ENCODE measurements at regions not wholly inside any gene's neighbourhood (a gene's known extent, or its start where the extent isn't known, plus 50 kb on each side); places are given as distances from the start of the nearest gene placed in this dataset.

DNA sequence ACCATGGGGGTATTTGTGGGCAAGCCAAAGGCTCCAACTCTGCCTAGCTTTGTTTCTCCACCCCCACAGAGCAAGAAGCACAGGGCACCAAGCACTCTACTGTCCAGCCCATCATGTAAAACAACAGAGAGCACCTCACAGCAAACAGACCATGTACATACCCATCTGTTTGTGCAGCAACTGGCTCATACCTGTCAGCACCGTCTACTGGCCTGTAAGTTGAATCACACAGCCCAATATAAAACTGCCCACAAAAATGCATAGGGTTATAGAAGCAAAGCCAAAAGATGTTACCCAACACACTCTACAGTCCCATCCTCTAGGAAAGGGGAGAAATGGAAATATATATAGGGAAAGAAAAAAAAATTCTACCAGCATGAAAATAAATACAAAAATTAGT, 139.7 kb upstream of the CPNE4 start:
- H3K4me3 Mint-ChIP-seq, result no peak overlapping the region
- H3K27me3 ChIP-seq (replicated peaks in 1 of 2; ENCODE audit: control insufficient read depth in 2 of 2, extremely low read depth in 1 of 2, insufficient read depth in 2 of 2, low read length in 1 of 2), result peaks cover 2 to 11% of the 10 kb centered on the region in 2 experiments
- no peak overlapping the region for H3K4me3 ChIP-seq (ENCODE audit: control insufficient read depth in 1 of 2, extremely low read depth in 1 of 2, low read length in 1 of 2)
- H3K27me3 Mint-ChIP-seq, result peaks cover 3 to 10% of the 10 kb centered on the region in 2 donors
- no peaks in the 10 kb centered on the region for H3K9me3 Mint-ChIP-seq
- H3K4me1 ChIP-seq (ENCODE audit: control insufficient read depth in 1 of 2, extremely low read depth in 1 of 2, insufficient read depth in 2 of 2, low read length in 2 of 2), result no peaks in the 10 kb centered on the region
- no peaks in the 10 kb centered on the region for H3K9me3 ChIP-seq
- ATAC-seq (replicated peaks in 1 of 4) (no peak), DNase-seq (no peak)
- H3K36me3 Mint-ChIP-seq, result no peaks in the 10 kb centered on the region
- H3K27ac ChIP-seq (ENCODE audit: low read length), result no peak overlapping the region
- ChIA-PET CTCF (no interaction called here), POLR2A (no interaction called here)
- H3K27ac Mint-ChIP-seq, result no peak overlapping the region
- H3K36me3 ChIP-seq (ENCODE audit: control insufficient read depth in 2 of 2, extremely low read depth in 1 of 2, insufficient read depth in 1 of 2, low read length in 1 of 2), result no peaks in the 10 kb centered on the region
- H3K4me1 Mint-ChIP-seq, result no peaks in the 10 kb centered on the region
- no CpG with 5 or more reads among the region's 1 CpG for WGBS (ENCODE audit: insufficient coverage)

GRCh38 chr3:132180337-132180791, 136.8 kb upstream of the ACP3 start:
- H3K36me3 Mint-ChIP-seq, result no peaks in the 10 kb centered on the region
- Histone ChIP-seq H3K27ac (ENCODE audit: low read length) (no peak overlapping the region), H3K4me3 (ENCODE audit: control insufficient read depth in 1 of 2, extremely low read depth in 1 of 2, low read length in 1 of 2) (no peak overlapping the region), H3K9me3 (no peaks in the 10 kb centered on the region), H3K4me1 (ENCODE audit: control insufficient read depth in 1 of 2, extremely low read depth in 1 of 2, insufficient read depth in 2 of 2, low read length in 2 of 2) (no peaks in the 10 kb centered on the region), H3K36me3 (ENCODE audit: control insufficient read depth in 2 of 2, extremely low read depth in 1 of 2, insufficient read depth in 1 of 2, low read length in 1 of 2) (no peaks in the 10 kb centered on the region), H3K27me3 (replicated peaks in 1 of 2; ENCODE audit: control insufficient read depth in 2 of 2, extremely low read depth in 1 of 2, insufficient read depth in 2 of 2, low read length in 1 of 2) (no peaks in the 10 kb centered on the region)
- 0% methylated on average over 3 of the region's 3 CpGs for WGBS (ENCODE audit: insufficient coverage)
- ChIA-PET CTCF (no interaction called here), POLR2A (no interaction called here)
- H3K9me3 Mint-ChIP-seq, result no peaks in the 10 kb centered on the region
- no peak overlapping the region for H3K27ac Mint-ChIP-seq
- no peak overlapping the region for H3K4me3 Mint-ChIP-seq
- H3K4me1 Mint-ChIP-seq, result peaks cover 3 to 9% (median 6%) of the 10 kb centered on the region in 3 donors
- DNase-seq (peak in 2 of 35 experiments; percentile 1 to 49), ATAC-seq (replicated peaks in 1 of 4) (peak in 2 of 4 experiments; percentile 17 to 34)
- H3K27me3 Mint-ChIP-seq, result peaks cover 2 to 13% of the 10 kb centered on the region in 2 donors

DNA sequence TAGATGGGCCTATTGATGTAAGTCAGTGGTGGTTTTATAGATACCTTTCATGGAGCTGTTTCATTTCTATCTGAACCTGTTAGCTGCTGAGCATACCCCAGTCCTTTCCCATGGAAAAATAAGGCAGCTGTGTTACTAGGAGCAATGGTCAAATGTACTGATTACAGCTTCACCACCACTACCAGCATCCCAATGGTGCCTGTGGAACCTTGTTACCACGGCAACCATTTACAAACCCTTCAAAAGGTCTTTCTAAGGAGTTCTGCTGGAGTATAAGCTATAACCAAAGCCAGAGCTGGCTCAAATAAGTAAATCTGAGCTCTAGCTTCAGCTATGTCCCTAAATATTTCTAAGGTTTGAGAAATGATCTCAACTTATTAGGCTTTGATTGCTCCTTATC, 133.4 kb upstream of the ACP3 start:
- Histone ChIP-seq H3K4me1 (ENCODE audit: control insufficient read depth in 1 of 2, extremely low read depth in 1 of 2, insufficient read depth in 2 of 2, low read length in 2 of 2) (no peaks in the 10 kb centered on the region), H3K27me3 (replicated peaks in 1 of 2; ENCODE audit: control insufficient read depth in 2 of 2, extremely low read depth in 1 of 2, insufficient read depth in 2 of 2, low read length in 1 of 2) (no peaks in the 10 kb centered on the region), H3K36me3 (ENCODE audit: control insufficient read depth in 2 of 2, extremely low read depth in 1 of 2, insufficient read depth in 1 of 2, low read length in 1 of 2) (no peaks in the 10 kb centered on the region), H3K4me3 (ENCODE audit: control insufficient read depth in 1 of 2, extremely low read depth in 1 of 2, low read length in 1 of 2) (no peak overlapping the region), H3K9me3 (no peaks in the 10 kb centered on the region), H3K27ac (ENCODE audit: low read length) (no peak overlapping the region)
- no peaks in the 10 kb centered on the region for H3K9me3 Mint-ChIP-seq
- ChIA-PET POLR2A (no interaction called here), CTCF (interaction anchor here in 1 of 2 donors (0.8 kb wide), 1 partner anchor 19 kb away, joined by 3 read pairs; no protein-coding TSS in a partner anchor)
- H3K4me3 Mint-ChIP-seq, result no peak overlapping the region
- no peak for DNase-seq
- peaks cover 12 to 22% of the 10 kb centered on the region in 2 donors for H3K27me3 Mint-ChIP-seq
- 50% methylated on average over 1 of the region's 1 CpG for WGBS (ENCODE audit: insufficient coverage)
- no peak for ATAC-seq (replicated peaks in 1 of 4)
- peaks cover 3 to 9% (median 6%) of the 10 kb centered on the region in 3 donors for H3K4me1 Mint-ChIP-seq
- H3K36me3 Mint-ChIP-seq, result no peaks in the 10 kb centered on the region
- H3K27ac Mint-ChIP-seq, result no peak overlapping the region

DNA sequence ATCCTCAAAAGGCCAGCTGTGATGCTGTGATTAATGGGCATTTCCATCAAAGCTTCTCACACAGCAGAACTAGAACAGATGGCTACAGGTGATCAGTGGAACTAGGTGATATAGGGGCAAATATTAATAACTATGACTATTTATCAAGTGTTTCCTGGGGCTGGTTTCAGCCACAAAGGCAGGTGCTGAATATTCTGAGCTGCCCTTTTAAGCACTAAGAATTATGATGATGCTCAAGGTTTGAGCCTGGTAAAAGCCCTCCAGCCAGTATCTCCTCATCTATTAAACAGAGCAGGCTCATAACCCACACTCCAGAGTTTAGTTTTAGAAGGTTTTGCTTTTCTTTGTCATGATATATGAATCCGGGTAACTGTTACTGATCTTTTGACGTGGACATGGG, 129.5 kb upstream of the ACP3 start:
- Mint-ChIP-seq H3K27me3 (peaks cover 14 to 19% of the 10 kb centered on the region in 2 donors), H3K9me3 (no peaks in the 10 kb centered on the region), H3K4me3 (no peak overlapping the region), H3K4me1 (no peaks in the 10 kb centered on the region), H3K36me3 (no peaks in the 10 kb centered on the region), H3K27ac (no peak overlapping the region)
- Histone ChIP-seq H3K27me3 (replicated peaks in 1 of 2; ENCODE audit: control insufficient read depth in 2 of 2, extremely low read depth in 1 of 2, insufficient read depth in 2 of 2, low read length in 1 of 2) (peaks cover 0 to 5% of the 10 kb centered on the region in 2 experiments), H3K4me3 (ENCODE audit: control insufficient read depth in 1 of 2, extremely low read depth in 1 of 2, low read length in 1 of 2) (no peak overlapping the region), H3K4me1 (ENCODE audit: control insufficient read depth in 1 of 2, extremely low read depth in 1 of 2, insufficient read depth in 2 of 2, low read length in 2 of 2) (no peaks in the 10 kb centered on the region), H3K36me3 (ENCODE audit: control insufficient read depth in 2 of 2, extremely low read depth in 1 of 2, insufficient read depth in 1 of 2, low read length in 1 of 2) (no peaks in the 10 kb centered on the region), H3K9me3 (no peaks in the 10 kb centered on the region), H3K27ac (ENCODE audit: low read length) (no peak overlapping the region)
- CTCF ChIA-PET, result no interaction called here
- POLR2A ChIA-PET, result no interaction called here
- WGBS (ENCODE audit: insufficient coverage), result no CpG with 5 or more reads among the region's 2 CpGs
- ATAC-seq (replicated peaks in 1 of 4) (no peak), DNase-seq (no peak)

- no peaks in the 10 kb centered on the region for H3K4me1 Mint-ChIP-seq
- CTCF ChIA-PET, result no interaction called here
- no CpG with 5 or more reads among the region's 3 CpGs for WGBS (ENCODE audit: insufficient coverage)
Observed at GRCh38 chr3:132189601-132190000, 127.6 kb upstream of the ACP3 start.

GRCh38 chr3:132196113-132196512, 121.1 kb upstream of the ACP3 start:
- Histone ChIP-seq H3K4me1 (ENCODE audit: control insufficient read depth in 1 of 2, extremely low read depth in 1 of 2, insufficient read depth in 2 of 2, low read length in 2 of 2) (no peaks in the 10 kb centered on the region), H3K27ac (ENCODE audit: low read length) (no peak overlapping the region), H3K36me3 (ENCODE audit: control insufficient read depth in 2 of 2, extremely low read depth in 1 of 2, insufficient read depth in 1 of 2, low read length in 1 of 2) (no peaks in the 10 kb centered on the region), H3K27me3 (replicated peaks in 1 of 2; ENCODE audit: control insufficient read depth in 2 of 2, extremely low read depth in 1 of 2, insufficient read depth in 2 of 2, low read length in 1 of 2) (no peaks in the 10 kb centered on the region), H3K4me3 (ENCODE audit: control insufficient read depth in 1 of 2, extremely low read depth in 1 of 2, low read length in 1 of 2) (no peak overlapping the region), H3K9me3 (no peaks in the 10 kb centered on the region)
- Mint-ChIP-seq H3K36me3 (no peaks in the 10 kb centered on the region), H3K4me1 (no peaks in the 10 kb centered on the region), H3K4me3 (no peak overlapping the region), H3K27me3 (peaks cover 5 to 6% of the 10 kb centered on the region in 2 donors), H3K27ac (no peak overlapping the region), H3K9me3 (no peaks in the 10 kb centered on the region)
- 78% methylated on average over 1 of the region's 1 CpG for WGBS (ENCODE audit: insufficient coverage)
- ATAC-seq (replicated peaks in 1 of 4) (no peak), DNase-seq (no peak)
- ChIA-PET POLR2A (no interaction called here), CTCF (interaction anchor here in 1 of 2 donors (0.6 kb wide), 1 partner anchor 37 kb away, joined by 3 read pairs; no protein-coding TSS in a partner anchor)

More at GRCh38 chr3:132189601-132190000, 127.6 kb upstream of the ACP3 start:
- ATAC-seq (replicated peaks in 1 of 4) (no peak), DNase-seq (no peak)
- peaks cover 0 to 5% of the 10 kb centered on the region in 2 experiments for H3K27me3 ChIP-seq (replicated peaks in 1 of 2; ENCODE audit: control insufficient read depth in 2 of 2, extremely low read depth in 1 of 2, insufficient read depth in 2 of 2, low read length in 1 of 2)
- H3K27ac Mint-ChIP-seq, result no peak overlapping the region
- H3K27me3 Mint-ChIP-seq, result peaks cover 14 to 15% of the 10 kb centered on the region in 2 donors
- no peaks in the 10 kb centered on the region for H3K9me3 ChIP-seq
- no peaks in the 10 kb centered on the region for H3K4me1 ChIP-seq (ENCODE audit: control insufficient read depth in 1 of 2, extremely low read depth in 1 of 2, insufficient read depth in 2 of 2, low read length in 2 of 2)
- no peaks in the 10 kb centered on the region for H3K9me3 Mint-ChIP-seq
- no peaks in the 10 kb centered on the region for H3K36me3 ChIP-seq (ENCODE audit: control insufficient read depth in 2 of 2, extremely low read depth in 1 of 2, insufficient read depth in 1 of 2, low read length in 1 of 2)
- no peak overlapping the region for H3K4me3 ChIP-seq (ENCODE audit: control insufficient read depth in 1 of 2, extremely low read depth in 1 of 2, low read length in 1 of 2)
- H3K27ac ChIP-seq (ENCODE audit: low read length), result no peak overlapping the region
- H3K4me3 Mint-ChIP-seq, result no peak overlapping the region
- POLR2A ChIA-PET, result no interaction called here
- H3K36me3 Mint-ChIP-seq, result no peaks in the 10 kb centered on the region

DNA sequence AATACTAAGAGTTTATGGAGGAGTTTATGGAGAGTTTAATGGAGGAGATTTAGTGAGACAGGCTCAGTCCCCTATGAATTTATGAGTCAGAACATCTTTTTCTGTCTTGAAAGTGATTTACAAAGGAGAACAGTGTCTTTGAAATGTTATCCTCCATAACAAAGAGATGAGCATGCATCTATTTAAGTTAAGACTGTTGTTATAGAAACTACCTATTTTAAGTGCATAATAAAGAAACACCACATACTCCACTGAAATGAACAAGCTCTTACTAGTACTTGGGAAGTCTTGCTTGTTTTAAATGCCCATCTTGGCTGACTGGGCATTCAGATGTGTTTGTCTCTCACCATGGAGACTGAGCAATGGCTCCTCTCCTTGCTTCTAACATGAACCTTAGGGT, 118.7 kb upstream of the ACP3 start:
- Mint-ChIP-seq H3K4me1 (no peaks in the 10 kb centered on the region), H3K36me3 (no peaks in the 10 kb centered on the region), H3K27me3 (peaks cover 0 to 1% of the 10 kb centered on the region in 2 donors), H3K4me3 (no peak overlapping the region), H3K27ac (no peak overlapping the region), H3K9me3 (no peaks in the 10 kb centered on the region)
- DNase-seq, result no peak
- H3K27me3 ChIP-seq (replicated peaks in 1 of 2; ENCODE audit: control insufficient read depth in 2 of 2, extremely low read depth in 1 of 2, insufficient read depth in 2 of 2, low read length in 1 of 2), result no peaks in the 10 kb centered on the region
- POLR2A ChIA-PET, result no interaction called here
- H3K36me3 ChIP-seq (ENCODE audit: control insufficient read depth in 2 of 2, extremely low read depth in 1 of 2, insufficient read depth in 1 of 2, low read length in 1 of 2), result no peaks in the 10 kb centered on the region
- CTCF ChIA-PET, result no interaction called here
- ATAC-seq (replicated peaks in 1 of 4), result no peak
- H3K4me3 ChIP-seq (ENCODE audit: control insufficient read depth in 1 of 2, extremely low read depth in 1 of 2, low read length in 1 of 2), result no peak overlapping the region
- H3K4me1 ChIP-seq (ENCODE audit: control insufficient read depth in 1 of 2, extremely low read depth in 1 of 2, insufficient read depth in 2 of 2, low read length in 2 of 2), result no peaks in the 10 kb centered on the region
- no peak overlapping the region for H3K27ac ChIP-seq (ENCODE audit: low read length)
- no peaks in the 10 kb centered on the region for H3K9me3 ChIP-seq

Measured in T-cell (primary cell).